ENCODE measurements at regions not wholly inside any gene's neighbourhood (a gene's known extent, or its start where the extent isn't known, plus 50 kb on each side); places are given as distances from the start of the nearest gene placed in this dataset.

- H3K4me3 Mint-ChIP-seq, result no peak overlapping the region
- H3K27me3 Mint-ChIP-seq, result no peaks in the 10 kb centered on the region
- ATAC-seq, result no peak
- H3K36me3 Mint-ChIP-seq (ENCODE audit: low read depth), result no peaks in the 10 kb centered on the region
- no peak for DNase-seq
- H3K27ac Mint-ChIP-seq, result no peak overlapping the region
- H3K9me3 ChIP-seq (ENCODE audit: control insufficient read depth, low read length, poor library complexity, severe bottlenecking), result no peaks in the 10 kb centered on the region
- no peaks in the 10 kb centered on the region for H3K4me1 Mint-ChIP-seq
Measured at GRCh38 chr12:60020068-60020467, 424.2 kb downstream of the SLC16A7 start.

DNA sequence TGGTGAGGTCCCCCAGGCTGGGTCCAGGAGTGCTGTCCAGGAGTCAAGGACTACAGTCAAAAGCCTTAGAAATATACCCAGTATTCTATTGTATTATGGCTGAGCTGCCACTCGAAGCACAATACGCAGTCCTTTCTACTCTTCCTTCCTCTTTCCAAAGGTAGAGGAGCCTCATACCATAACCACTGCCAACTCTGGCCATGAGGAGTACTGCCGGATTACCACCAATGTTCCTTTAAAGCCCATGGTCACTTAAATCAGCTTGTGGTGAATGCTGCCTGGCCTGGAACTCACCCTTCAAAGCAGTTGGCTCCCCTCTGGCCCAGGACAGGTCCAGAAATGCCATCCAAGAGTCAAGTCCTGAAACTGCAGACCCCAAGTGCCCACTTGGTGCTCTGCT lies 425.4 kb downstream of the SLC16A7 start:
- no peaks in the 10 kb centered on the region for H3K9me3 ChIP-seq (ENCODE audit: control insufficient read depth, low read length, poor library complexity, severe bottlenecking)
- Mint-ChIP-seq H3K36me3 (ENCODE audit: low read depth) (no peaks in the 10 kb centered on the region), H3K4me1 (no peaks in the 10 kb centered on the region), H3K4me3 (no peak overlapping the region), H3K27me3 (no peaks in the 10 kb centered on the region), H3K27ac (no peak overlapping the region)
- DNase-seq, result no peak
- no peak for ATAC-seq

DNA sequence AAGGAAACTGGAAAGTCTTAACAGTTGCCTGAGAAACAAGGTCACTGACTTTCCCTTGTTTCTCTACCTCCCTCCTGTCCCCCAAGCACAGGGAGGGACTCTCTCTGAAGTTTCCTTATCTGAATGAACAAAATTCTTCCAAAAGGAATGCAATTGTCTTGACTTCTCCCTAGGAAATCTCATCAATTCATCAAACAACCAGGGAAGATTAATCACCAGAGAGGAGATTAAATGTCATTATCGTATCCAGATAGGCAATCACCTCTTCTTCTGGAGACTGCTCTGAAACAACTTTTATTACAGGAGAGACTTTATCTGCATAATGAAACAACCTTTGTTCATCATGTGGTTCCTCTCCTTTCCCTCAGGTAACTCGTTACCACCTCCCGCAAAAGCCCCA lies 431.4 kb downstream of the SLC16A7 start:
- Mint-ChIP-seq H3K36me3 (ENCODE audit: low read depth) (no peaks in the 10 kb centered on the region), H3K27ac (no peak overlapping the region), H3K4me3 (no peak overlapping the region), H3K27me3 (no peaks in the 10 kb centered on the region), H3K4me1 (no peaks in the 10 kb centered on the region)
- no peak for DNase-seq
- H3K9me3 ChIP-seq (ENCODE audit: control insufficient read depth, low read length, poor library complexity, severe bottlenecking), result no peaks in the 10 kb centered on the region
- no peak for ATAC-seq

- Mint-ChIP-seq H3K4me3 (no peak overlapping the region), H3K4me1 (no peaks in the 10 kb centered on the region), H3K27ac (no peak overlapping the region), H3K27me3 (no peaks in the 10 kb centered on the region), H3K36me3 (ENCODE audit: low read depth) (no peaks in the 10 kb centered on the region)
- DNase-seq (no peak), ATAC-seq (no peak)
- no peaks in the 10 kb centered on the region for H3K9me3 ChIP-seq (ENCODE audit: control insufficient read depth, low read length, poor library complexity, severe bottlenecking)
Measured at GRCh38 chr12:60034147-60034546, 438.3 kb downstream of the SLC16A7 start.

GRCh38 chr12:60035835-60036234 lies 440.0 kb downstream of the SLC16A7 start:
- no peaks in the 10 kb centered on the region for H3K4me1 Mint-ChIP-seq
- no peaks in the 10 kb centered on the region for H3K27me3 Mint-ChIP-seq
- no peaks in the 10 kb centered on the region for H3K36me3 Mint-ChIP-seq (ENCODE audit: low read depth)
- no peak overlapping the region for H3K27ac Mint-ChIP-seq
- no peak for ATAC-seq
- no peak for DNase-seq
- H3K4me3 Mint-ChIP-seq, result no peak overlapping the region
- no peaks in the 10 kb centered on the region for H3K9me3 ChIP-seq (ENCODE audit: control insufficient read depth, low read length, poor library complexity, severe bottlenecking)

DNA sequence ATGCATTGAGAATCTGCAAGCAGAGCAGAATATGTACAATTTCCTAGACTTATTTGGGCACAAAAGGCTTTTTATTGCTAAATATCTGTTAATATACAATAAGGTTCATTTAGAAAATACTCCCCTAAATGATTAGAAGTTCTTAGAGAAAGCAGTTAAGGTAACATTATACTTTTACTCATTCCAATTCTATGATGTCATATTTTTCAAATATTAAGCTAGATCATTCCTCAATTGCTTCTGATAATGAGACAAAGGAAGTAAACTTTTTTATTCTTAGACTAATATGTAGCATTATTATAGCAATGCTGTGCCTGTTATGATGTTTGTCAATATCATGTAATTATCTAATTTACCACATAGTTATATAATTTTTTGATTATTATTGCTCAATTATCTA lies 447.0 kb downstream of the SLC16A7 start:
- H3K9me3 ChIP-seq (ENCODE audit: control insufficient read depth, low read length, poor library complexity, severe bottlenecking), result no peaks in the 10 kb centered on the region
- H3K27ac Mint-ChIP-seq, result no peak overlapping the region
- H3K4me3 Mint-ChIP-seq, result no peak overlapping the region
- ATAC-seq (no peak), DNase-seq (no peak)
- H3K36me3 Mint-ChIP-seq (ENCODE audit: low read depth), result no peaks in the 10 kb centered on the region
- H3K4me1 Mint-ChIP-seq, result no peaks in the 10 kb centered on the region
- no peaks in the 10 kb centered on the region for H3K27me3 Mint-ChIP-seq

DNA sequence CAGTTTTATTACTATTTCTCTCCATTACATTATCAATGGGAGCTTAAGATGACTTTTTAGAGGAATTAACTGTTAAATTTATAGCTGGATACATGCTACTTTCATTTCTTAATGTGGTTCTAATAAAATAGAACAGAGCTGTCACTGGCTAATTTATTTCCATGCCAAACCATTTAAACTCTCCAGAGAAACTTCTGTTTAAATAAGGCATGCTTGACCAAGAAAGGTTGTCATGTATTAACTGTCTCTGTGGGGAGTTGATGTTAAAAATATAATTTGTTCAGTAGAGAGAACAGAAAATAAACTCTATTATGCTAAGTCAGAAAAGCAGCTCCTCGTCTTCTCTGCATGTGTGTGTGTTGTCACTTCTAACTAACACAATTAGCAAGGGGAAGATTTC lies 447.4 kb downstream of the SLC16A7 start:
- Mint-ChIP-seq H3K36me3 (ENCODE audit: low read depth) (no peaks in the 10 kb centered on the region), H3K27ac (no peak overlapping the region), H3K4me1 (no peaks in the 10 kb centered on the region), H3K4me3 (no peak overlapping the region), H3K27me3 (no peaks in the 10 kb centered on the region)
- DNase-seq, result no peak
- no peak for ATAC-seq
- no peaks in the 10 kb centered on the region for H3K9me3 ChIP-seq (ENCODE audit: control insufficient read depth, low read length, poor library complexity, severe bottlenecking)

DNA sequence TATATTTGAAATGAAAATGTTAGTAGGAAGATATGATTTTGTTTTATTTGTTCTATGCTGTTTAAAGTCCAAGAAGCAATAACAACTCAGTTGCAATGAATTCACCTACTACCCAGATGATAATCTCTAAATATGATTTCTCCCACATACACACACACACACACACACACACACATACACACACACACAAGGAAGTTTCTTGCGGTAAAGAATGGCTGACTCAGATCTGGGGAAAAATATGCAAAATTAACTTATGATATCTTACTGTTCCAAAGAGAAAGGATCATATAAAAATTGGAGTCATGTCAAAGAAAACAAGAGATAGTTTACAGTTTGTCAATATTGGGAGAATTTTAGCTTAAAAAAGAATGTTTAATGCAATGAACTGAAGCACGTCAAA lies 456.7 kb downstream of the SLC16A7 start:
- DNase-seq (no peak), ATAC-seq (no peak)
- Mint-ChIP-seq H3K4me3 (no peak overlapping the region), H3K27me3 (no peaks in the 10 kb centered on the region), H3K36me3 (ENCODE audit: low read depth) (no peaks in the 10 kb centered on the region), H3K27ac (no peak overlapping the region), H3K4me1 (no peaks in the 10 kb centered on the region)
- no peaks in the 10 kb centered on the region for H3K9me3 ChIP-seq (ENCODE audit: control insufficient read depth, low read length, poor library complexity, severe bottlenecking)

GRCh38 chr12:60059180-60059579 lies 463.4 kb downstream of the SLC16A7 start:
- no peaks in the 10 kb centered on the region for H3K4me1 Mint-ChIP-seq
- H3K27me3 Mint-ChIP-seq, result no peaks in the 10 kb centered on the region
- ATAC-seq, result no peak
- no peak for DNase-seq
- no peaks in the 10 kb centered on the region for H3K9me3 ChIP-seq (ENCODE audit: control insufficient read depth, low read length, poor library complexity, severe bottlenecking)
- no peaks in the 10 kb centered on the region for H3K36me3 Mint-ChIP-seq (ENCODE audit: low read depth)
- no peak overlapping the region for H3K4me3 Mint-ChIP-seq
- H3K27ac Mint-ChIP-seq, result no peak overlapping the region

- Mint-ChIP-seq H3K4me1 (no peaks in the 10 kb centered on the region), H3K27ac (no peak overlapping the region), H3K27me3 (no peaks in the 10 kb centered on the region), H3K36me3 (ENCODE audit: low read depth) (no peaks in the 10 kb centered on the region), H3K4me3 (no peak overlapping the region)
- no peaks in the 10 kb centered on the region for H3K9me3 ChIP-seq (ENCODE audit: control insufficient read depth, low read length, poor library complexity, severe bottlenecking)
- no peak for DNase-seq
- no peak for ATAC-seq
Measured at GRCh38 chr12:60066655-60067054, 470.8 kb downstream of the SLC16A7 start.

DNA sequence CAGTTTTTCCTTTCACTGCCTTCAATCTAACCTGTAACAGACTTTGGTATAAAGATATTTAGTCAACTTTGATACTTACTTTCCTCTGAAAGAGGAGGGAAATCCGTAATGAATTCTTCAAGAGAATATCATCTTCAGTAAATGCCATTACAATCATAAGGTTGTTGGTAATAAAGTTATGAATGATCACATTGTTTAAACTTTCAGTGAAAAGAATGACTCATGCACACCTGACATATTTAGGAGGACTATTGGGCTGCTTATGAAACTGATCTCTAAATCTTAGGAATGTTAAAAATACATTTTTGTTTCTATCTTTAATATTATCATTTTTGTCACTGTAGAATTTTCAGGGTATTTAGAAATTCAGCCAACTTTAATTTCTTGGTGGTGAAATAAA lies 474.7 kb downstream of the SLC16A7 start:
- no peaks in the 10 kb centered on the region for H3K27me3 Mint-ChIP-seq
- DNase-seq, result no peak
- no peak for ATAC-seq
- no peak overlapping the region for H3K4me3 Mint-ChIP-seq
- H3K27ac Mint-ChIP-seq, result no peak overlapping the region
- H3K36me3 Mint-ChIP-seq (ENCODE audit: low read depth), result no peaks in the 10 kb centered on the region
- H3K4me1 Mint-ChIP-seq, result no peaks in the 10 kb centered on the region
- H3K9me3 ChIP-seq (ENCODE audit: control insufficient read depth, low read length, poor library complexity, severe bottlenecking), result no peaks in the 10 kb centered on the region

GRCh38 chr12:60071759-60072191 lies 475.9 kb downstream of the SLC16A7 start:
- DNase-seq, result no peak
- no peak for ATAC-seq
- no peaks in the 10 kb centered on the region for H3K9me3 ChIP-seq (ENCODE audit: control insufficient read depth, low read length, poor library complexity, severe bottlenecking)
- Mint-ChIP-seq H3K4me1 (no peaks in the 10 kb centered on the region), H3K27me3 (no peaks in the 10 kb centered on the region), H3K27ac (no peak overlapping the region), H3K4me3 (no peak overlapping the region), H3K36me3 (ENCODE audit: low read depth) (no peaks in the 10 kb centered on the region)

- no peak for ATAC-seq
- DNase-seq, result no peak
- no peaks in the 10 kb centered on the region for H3K4me1 Mint-ChIP-seq
Measured at GRCh38 chr12:60072911-60073310, 477.1 kb downstream of the SLC16A7 start.

GRCh38 chr12:60075091-60075490 lies 479.3 kb downstream of the SLC16A7 start:
- no peaks in the 10 kb centered on the region for H3K27me3 Mint-ChIP-seq
- H3K4me1 Mint-ChIP-seq, result no peaks in the 10 kb centered on the region
- no peaks in the 10 kb centered on the region for H3K9me3 ChIP-seq (ENCODE audit: control insufficient read depth, low read length, poor library complexity, severe bottlenecking)
- ATAC-seq (no peak), DNase-seq (no peak)
- no peak overlapping the region for H3K4me3 Mint-ChIP-seq
- H3K27ac Mint-ChIP-seq, result no peak overlapping the region
- H3K36me3 Mint-ChIP-seq (ENCODE audit: low read depth), result no peaks in the 10 kb centered on the region

More at GRCh38 chr12:60072911-60073310, 477.1 kb downstream of the SLC16A7 start:
- Mint-ChIP-seq H3K27me3 (no peaks in the 10 kb centered on the region), H3K27ac (no peak overlapping the region), H3K4me3 (no peak overlapping the region), H3K36me3 (ENCODE audit: low read depth) (no peaks in the 10 kb centered on the region)
- H3K9me3 ChIP-seq (ENCODE audit: control insufficient read depth, low read length, poor library complexity, severe bottlenecking), result no peaks in the 10 kb centered on the region

DNA sequence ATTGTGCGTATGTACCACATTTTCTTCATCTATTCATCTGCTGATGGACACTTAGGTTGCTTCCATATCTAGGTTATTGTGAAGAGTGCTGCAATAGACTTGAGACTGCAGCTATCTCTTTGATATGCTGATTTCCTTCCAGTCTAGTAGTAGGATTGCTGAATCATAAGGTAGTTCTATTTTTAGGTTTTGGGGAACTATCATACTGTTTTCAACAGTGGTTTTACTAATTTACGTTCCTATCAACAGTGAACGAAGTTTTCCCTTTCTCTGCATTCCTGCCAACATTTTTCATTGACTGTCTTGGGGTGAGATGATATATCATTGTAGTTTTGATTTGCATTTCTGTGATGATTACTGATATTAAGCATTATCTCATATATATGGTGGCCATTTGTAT lies 482.2 kb downstream of the SLC16A7 start:
- ATAC-seq (no peak), DNase-seq (no peak)
- no peak overlapping the region for H3K27ac Mint-ChIP-seq
- no peaks in the 10 kb centered on the region for H3K4me1 Mint-ChIP-seq
- no peaks in the 10 kb centered on the region for H3K9me3 ChIP-seq (ENCODE audit: control insufficient read depth, low read length, poor library complexity, severe bottlenecking)
- H3K4me3 Mint-ChIP-seq, result no peak overlapping the region
- no peaks in the 10 kb centered on the region for H3K36me3 Mint-ChIP-seq (ENCODE audit: low read depth)
- H3K27me3 Mint-ChIP-seq, result no peaks in the 10 kb centered on the region
